GM18870 (cell line): ENCODE measurements at regions not wholly inside any gene's neighbourhood (a gene's known extent, or its start where the extent isn't known, plus 50 kb on each side); places are given as distances from the start of the nearest gene placed in this dataset.
"Not testable (repeated sequence)": the region's sequence is repeated elsewhere in the genome, so short reads cannot be mapped to it uniquely, and the experiment has no call there.

Experiments
- ATAC-seq: cut with Tn5 transposase; IDR thresholded peaks from one replicate; pipeline ENCODE4 v1.9.1; 2021; ENCODE audit warnings: moderate library complexity; ENCODE audit not compliant: unreplicated experiment

DNA sequence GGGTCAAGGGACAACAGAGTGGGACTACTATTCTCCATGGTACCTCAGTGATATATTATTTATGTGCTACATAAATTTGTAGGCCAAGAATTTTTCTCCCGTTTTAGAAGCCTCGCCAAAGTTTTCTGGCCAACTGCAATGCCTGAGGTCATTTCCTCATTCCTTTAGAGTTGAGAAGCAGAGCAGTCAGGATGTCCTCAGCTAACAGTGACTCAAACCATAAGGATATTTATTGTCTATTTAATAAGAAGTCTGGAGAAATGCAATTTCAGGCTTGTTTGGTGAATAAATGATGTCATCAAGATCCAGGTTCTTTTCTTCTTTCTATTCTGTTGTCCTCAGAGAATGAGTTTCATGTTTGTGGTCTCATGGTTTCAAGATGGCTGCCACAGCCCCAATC lies 91.0 kb downstream of the ADCYAP1 start:
- ATAC-seq: no peak

DNA sequence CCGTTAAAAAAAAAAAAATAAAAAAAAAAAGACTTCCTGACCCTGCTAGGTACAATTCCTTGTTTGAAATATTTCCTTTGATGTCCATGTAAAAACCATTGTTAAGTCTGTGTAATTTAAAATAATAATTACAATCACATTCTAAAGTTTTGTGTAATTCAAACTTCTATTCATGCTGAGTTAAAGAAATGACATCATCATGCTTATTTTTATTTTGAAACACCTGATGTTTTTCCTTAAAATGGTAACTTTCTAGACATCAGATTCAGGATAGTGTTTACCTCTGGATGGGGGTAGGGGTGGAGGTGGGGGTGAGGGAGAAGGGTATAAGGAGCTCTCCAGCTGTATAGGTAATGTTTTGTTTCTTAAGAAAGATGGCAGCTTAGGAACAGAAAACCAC lies 92.8 kb downstream of the ADCYAP1 start:
- ATAC-seq: no peak

- no peak for ATAC-seq
Measured at GRCh38 chr18:998936-999335, 94.3 kb downstream of the ADCYAP1 start.

DNA sequence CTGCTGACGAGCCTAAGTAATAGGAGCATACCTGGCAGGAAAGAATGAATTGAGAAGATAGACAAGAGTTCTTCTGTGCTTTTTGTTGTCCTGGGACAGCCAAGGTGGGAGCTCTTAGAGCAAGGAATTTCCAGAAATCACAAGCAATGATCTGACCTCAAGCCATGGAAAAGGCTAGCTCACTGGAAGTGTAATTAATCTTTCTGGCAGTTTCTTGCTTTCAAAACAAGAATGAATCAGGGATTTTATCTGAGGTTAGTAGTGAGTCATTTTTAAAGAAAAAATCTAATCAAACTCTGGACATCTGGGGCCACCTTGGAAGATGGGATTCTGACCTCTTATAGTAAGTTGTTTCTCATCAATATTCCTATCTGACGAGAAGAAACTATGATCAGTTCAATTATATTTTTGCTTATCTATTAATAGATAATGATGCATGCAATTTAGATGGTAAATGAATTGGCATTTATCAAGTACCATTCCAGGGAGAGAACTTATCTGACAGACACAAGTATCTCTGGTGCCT lies 98.0 kb downstream of the ADCYAP1 start:
- no peak for ATAC-seq

DNA sequence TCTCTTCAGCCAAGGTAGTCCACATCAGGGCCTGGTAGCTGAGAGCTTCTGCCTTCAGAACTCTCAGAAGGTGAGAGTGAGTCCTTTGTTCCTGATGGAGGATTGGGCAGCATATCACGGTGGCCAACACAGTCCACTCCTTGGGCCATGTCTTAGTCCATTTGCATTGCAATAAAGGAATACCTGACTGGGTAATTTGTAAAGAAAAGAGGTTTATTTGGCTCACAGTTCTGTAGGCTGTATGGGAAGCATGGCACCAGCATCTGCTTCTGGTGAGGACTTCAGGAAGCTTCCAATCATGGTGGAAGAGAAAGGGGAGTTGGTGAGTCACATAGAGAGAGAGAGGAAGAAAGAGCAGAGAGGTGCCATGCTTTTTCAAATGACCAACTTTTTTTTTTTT lies 98.8 kb downstream of the ADCYAP1 start:
- no peak for ATAC-seq

DNA sequence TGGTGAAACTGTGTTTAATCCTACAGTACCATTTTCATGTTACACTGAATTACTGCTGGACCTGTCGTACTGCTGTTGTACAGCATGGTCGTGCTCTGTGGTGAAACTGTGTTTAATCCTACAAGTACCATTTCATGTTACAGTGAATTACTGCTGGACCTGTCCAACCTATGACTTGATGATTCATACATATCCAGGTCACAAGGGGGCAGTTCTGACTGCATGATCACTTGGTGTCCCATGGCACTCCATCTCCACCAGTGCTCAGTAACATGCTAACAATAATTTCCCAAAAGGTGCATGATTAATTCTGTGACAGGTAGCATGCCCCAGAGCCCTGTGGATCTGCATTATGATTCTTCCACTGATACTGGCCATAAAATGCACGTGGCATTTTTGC lies 101.6 kb downstream of the ADCYAP1 start:
- ATAC-seq: no peak

DNA sequence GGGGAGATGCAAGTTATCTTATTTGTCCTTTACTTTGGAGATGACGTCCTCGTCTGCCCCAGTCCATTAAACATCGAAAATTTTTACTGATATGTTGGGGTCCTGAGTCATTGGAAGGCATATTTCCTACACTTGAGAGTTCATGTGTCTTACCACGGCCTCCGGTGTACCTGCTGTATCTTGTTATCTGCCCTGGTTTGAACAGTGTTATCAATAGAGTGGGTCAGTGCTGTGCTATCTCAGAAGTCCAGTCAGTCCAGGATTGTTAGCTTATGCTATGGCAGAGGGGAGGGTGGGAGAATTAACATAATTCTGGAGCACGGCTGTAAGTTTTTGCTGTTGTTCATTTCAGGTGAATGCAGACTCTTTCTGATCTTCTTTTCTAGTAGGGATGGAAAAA lies 102.3 kb downstream of the ADCYAP1 start:
- ATAC-seq: no peak

DNA sequence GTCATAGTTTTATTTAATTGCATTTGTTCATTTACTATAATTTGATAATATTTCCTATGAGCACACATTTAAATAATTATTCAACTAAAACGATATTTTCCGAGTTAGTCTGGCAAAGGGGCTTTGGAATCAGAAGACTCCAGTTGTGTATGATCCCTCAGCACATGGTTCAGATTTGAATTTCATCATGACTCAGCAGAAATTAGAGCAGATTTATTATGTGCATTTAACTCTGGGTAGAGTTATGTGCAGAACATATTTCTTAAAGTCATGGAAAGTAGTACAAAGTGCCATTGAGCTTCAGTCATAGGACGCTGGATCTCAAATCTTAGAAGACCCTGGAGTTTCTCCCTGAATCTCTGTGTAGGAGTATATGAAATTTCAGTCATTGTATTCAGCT lies 106.7 kb downstream of the ADCYAP1 start:
- no peak for ATAC-seq

DNA sequence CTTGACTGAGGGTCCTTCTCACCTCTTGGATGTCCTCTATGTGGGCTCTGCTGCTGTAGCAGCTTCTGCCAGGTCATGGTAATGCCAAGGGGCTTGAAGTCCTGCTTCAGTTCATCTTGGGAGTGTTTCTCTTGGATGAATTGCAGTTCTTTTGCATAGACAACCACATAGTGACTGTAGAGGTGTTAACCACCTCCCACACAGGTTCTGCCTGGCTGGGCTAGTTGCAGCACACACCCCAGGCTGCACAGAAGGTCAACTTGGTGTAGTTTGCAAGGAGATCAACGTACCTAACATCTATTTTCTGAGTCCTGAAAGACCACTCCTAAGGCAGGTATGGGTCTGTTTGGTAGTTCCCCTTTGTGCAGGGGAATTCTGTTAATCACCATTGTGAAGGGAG lies 108.1 kb downstream of the ADCYAP1 start:
- ATAC-seq: no peak

DNA sequence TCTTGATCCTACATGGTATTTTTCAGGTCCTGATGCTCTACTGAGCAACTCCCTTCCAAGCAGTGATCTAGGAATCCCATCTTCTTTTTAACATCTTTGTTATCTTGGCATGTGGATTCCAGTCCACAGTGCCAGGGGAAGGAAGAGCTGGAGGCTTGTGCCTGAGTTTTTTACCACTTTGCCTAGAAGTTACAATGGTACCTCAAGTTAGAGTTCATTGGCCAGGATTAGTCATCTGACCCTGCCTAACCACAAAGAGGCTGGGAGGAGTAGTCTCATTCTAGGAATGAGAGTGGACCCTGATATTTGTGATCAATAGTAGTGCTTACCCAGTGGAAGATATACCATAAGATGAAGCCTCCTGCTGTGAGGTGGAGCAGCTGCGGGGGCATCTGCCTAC lies 109.3 kb downstream of the ADCYAP1 start:
- no peak for ATAC-seq

DNA sequence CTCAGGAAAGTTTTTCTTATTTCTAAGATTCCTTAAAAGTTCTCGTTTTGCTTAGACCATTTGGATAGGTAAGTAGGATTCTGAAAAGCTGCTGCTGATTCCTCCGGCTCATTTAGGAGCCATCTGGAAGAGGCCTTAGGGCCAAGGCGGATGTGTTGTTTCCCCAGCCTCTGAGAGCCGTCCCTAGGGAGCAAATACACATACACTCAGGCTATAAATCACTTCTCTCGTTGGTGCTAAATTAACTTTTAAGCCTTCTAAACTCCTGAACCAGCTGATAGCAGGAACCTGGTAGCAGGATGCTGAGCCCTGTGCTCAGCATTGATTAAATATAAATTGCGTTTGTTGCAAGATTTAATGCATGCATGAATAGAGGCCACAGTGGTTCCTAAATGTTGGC lies 109.8 kb downstream of the ADCYAP1 start:
- no peak for ATAC-seq

DNA sequence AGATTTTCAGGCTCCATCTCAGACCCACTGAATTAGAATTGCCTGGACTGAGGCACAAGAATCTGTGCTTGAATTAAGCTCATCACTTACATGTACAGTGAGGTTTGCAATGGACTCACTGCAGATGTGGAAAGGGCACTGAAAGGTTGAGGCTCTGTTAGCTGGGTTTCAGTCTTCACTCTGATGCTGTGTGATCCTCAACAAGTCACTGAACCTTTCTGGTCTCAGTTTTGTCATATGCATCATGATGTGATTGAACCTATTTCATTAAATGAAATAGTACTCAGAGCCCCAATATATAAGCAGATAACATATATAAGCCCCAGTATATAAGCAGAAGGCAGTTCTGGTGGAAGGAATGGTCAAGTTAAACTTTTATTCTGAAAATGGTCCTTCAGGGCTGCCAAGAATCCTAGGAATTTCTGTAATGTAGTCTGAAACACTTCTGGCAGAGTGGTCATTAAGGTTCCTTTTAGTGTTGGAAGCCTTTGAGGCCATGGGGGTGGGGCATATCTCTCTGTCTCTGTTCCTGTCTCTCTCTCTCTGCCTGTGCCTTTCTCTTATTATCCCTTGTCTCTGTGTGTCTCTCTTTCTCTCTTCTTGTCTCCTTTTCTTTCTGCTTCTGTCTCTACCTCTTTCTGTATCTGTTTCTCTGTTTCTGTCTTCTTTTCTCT lies 110.4 kb downstream of the ADCYAP1 start:
- no peak for ATAC-seq

DNA sequence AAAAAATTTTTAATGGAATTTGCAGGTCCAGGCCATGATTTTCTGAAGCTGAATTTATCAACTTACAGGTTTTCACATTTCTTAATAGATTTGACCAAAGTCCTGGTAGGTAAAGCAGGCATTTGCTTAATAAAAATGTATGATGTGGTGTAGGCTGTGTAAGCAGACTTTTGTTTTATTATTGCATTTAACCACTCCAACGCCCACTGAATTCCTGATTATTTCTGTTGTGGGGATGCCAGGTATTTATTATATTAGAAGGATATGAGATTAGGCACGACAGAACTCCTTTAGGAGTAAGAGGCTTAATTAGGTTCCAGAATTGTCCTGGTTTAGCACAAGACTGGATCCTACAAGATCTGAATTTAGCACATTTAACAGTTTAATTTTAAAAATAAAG lies 111.1 kb downstream of the ADCYAP1 start:
- ATAC-seq: no peak

- ATAC-seq: no peak
Measured at GRCh38 chr18:1017227-1018058, 112.8 kb downstream of the ADCYAP1 start.

- no peak for ATAC-seq
Measured at GRCh38 chr18:1018181-1018681, 113.6 kb downstream of the ADCYAP1 start.

DNA sequence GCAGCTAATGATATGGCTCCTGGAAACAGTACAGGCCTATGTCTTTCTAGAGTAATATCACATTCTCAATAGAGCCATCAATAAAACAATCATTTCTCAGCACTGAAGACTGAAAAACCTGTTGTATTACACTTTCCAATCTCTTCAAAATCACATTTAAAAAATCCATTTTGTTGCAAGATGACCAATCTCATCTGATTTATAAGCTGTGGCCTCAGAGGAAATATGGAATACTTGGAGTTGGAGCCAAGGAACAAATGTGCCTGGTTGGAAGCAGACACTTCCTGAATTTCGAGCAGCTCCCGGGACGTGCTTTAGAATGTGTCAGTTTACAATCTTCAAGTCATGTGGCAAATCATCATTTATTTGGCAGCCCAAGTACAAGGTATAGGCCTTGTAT lies 114.5 kb downstream of the ADCYAP1 start:
- ATAC-seq: no peak

GRCh38 chr18:1020731-1021344 lies 116.2 kb downstream of the ADCYAP1 start:
- no peak for ATAC-seq

DNA sequence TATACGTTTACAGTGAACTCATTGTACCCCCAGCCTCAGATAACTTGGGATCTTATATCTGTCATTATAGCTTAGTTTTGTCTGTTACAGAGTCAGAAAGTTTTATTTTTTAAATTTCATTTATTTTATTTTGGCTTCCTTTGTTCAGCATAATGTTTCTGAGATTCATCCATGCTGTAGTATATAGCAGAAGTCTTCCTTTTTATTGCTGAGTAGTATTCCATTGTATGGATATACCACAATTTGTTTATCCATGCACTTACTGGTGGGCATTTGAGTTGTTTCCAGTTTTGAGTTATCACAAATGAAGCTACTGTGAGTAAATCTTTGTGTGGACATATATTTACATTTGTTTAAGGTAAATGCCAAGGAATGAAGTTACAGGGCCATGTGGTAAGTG lies 122.3 kb downstream of the ADCYAP1 start:
- no peak for ATAC-seq

GRCh38 chr18:1033092-1033491 lies 128.4 kb downstream of the ADCYAP1 start:
- ATAC-seq: not testable (repeated sequence)

DNA sequence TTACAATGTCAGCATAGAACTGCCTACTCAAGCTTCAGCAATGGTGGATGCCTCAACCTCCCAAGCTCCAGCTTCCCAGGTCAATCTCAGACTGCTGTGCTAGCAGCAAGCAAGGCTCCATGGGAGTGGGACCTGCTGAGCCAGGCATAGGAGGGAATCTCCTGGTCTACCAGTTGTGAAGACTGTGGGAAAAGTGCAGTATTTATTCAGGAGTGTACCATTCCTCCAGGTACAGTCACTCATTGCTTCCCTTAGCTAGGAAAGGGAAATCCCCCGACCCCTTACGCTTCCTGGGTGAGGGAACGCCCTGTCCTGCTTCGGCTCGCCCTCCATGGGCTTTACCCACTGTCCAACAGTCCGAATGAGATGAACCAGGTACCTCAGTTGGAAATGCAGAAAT lies 130.3 kb downstream of the ADCYAP1 start:
- no peak for ATAC-seq

GRCh38 chr18:1036926-1037325 lies 132.3 kb downstream of the ADCYAP1 start:
- no peak for ATAC-seq

DNA sequence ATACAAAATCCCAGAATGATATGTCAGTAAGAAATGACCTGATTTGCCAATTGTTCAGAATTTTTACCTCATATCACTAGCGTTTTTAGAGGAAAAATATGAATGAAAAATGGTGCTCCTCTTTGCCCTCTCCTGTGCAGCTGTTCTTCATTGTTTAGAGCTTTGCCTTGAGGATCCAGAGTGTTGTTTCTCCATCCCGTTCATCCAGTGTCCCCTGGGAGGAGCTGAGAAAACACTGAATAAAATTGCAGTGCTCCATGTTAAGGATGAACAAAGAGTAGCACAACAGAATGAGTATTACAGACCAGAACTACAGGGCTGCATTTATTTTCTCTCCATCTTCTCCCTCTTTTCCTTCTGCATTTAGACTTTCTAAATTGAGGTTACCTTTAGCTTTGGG lies 133.1 kb downstream of the ADCYAP1 start:
- no peak for ATAC-seq
